Spleen (tissue), 7 donors: ENCODE measurements at regions not wholly inside any gene's neighbourhood (a gene's known extent, or its start where the extent isn't known, plus 50 kb on each side); places are given as distances from the start of the nearest gene placed in this dataset.

Source experiments
- POLR2A ChIP-seq, 3 donors: fragments of 450-650 bp; IDR thresholded peaks; one replicate each; pipeline ENCODE4 v1.5.1; 2017; ENCODE audit warnings: antibody characterized with exemption in 3 of 3, mild to moderate bottlenecking in 1 of 3
- POLR2AphosphoS5 ChIP-seq, 3 donors: sonication (generic); formaldehyde crosslinking; IDR thresholded peaks; one replicate each; pipeline ENCODE4 v1.5.1; 2017; ENCODE audit warnings: antibody characterized with exemption in 3 of 3
- TF ChIP-seq, protein P1 (sequence below), 11 experiments: fragments of 200-600 bp in 7 of 11; fragments of 450-650 bp in 4 of 11; sonication (generic) in 4 of 11; IDR thresholded peaks in 8 of 11; conservative IDR thresholded peaks in 3 of 11; 1 replicate in 7 of 11; 2 replicates in 4 of 11; pipeline versions ENCODE4 v1.4.0 to v1.8.0; 2016 to 2021; ENCODE audit warnings: antibody characterized with exemption in 11 of 11, inconsistent platforms in 4 of 11, mild to moderate bottlenecking in 1 of 11
- donor health status: DM: no; HTN: no; CAD: no; lungs with moderate emphysema.
- donor health status: DM: no; HTN: no; CAD: no.
- donor health status: DM: no; HTN: no; CAD: no.

DNA sequence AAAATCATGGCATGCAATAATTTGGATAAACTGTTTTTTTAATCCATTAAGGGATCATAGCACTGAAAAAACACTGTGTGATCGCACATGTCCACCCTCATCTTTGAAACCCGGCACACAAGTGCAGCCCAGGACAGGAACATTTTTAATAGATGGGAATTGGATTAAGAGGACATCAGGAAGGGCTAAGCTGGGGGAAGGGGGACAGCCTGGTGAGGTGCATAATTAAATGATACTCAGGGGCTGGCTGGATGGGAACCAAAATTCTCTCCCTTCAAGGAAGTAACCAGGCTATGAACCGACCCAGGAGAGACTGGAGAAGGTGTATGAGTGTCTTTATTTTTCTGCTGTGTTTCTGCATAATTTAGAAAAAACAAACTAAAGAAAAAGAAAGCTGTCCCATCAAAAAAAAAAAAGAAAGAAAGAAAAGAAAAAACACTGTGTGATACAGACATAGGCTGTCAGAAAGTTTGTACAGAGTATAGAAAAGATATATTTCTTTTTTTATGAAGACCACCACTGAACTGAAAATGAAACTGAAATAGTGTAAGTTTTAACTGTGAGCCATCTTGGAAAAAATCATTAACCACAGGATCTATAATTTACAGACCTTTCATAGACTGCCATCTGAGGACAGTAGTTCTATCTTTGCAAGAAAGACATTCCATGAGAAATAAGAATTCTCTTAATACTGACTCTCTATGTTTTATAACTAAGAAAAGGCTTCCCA, 75.1 kb upstream of the SLC38A4 start:
- TF ChIP-seq POLR2A (IDR thresholded peaks at IDR 0.05), result no peak
- TF ChIP-seq, protein P1, sequence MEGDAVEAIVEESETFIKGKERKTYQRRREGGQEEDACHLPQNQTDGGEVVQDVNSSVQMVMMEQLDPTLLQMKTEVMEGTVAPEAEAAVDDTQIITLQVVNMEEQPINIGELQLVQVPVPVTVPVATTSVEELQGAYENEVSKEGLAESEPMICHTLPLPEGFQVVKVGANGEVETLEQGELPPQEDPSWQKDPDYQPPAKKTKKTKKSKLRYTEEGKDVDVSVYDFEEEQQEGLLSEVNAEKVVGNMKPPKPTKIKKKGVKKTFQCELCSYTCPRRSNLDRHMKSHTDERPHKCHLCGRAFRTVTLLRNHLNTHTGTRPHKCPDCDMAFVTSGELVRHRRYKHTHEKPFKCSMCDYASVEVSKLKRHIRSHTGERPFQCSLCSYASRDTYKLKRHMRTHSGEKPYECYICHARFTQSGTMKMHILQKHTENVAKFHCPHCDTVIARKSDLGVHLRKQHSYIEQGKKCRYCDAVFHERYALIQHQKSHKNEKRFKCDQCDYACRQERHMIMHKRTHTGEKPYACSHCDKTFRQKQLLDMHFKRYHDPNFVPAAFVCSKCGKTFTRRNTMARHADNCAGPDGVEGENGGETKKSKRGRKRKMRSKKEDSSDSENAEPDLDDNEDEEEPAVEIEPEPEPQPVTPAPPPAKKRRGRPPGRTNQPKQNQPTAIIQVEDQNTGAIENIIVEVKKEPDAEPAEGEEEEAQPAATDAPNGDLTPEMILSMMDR (IDR thresholded peaks at IDR 0.05 in 8 of 11, conservative IDR thresholded peaks at IDR 0.05 in 3 of 11), result no peak
- TF ChIP-seq POLR2AphosphoS5 (IDR thresholded peaks at IDR 0.05), result no peak
